Left renal cortex interstitium (tissue), 4 donors: ENCODE measurements at regions not wholly inside any gene's neighbourhood (a gene's known extent, or its start where the extent isn't known, plus 50 kb on each side); places are given as distances from the start of the nearest gene placed in this dataset.

Experiments used
- DNase-seq, 4 donors: peaks; one replicate each; pipeline ENCODE4 v3.0.0-alpha.2; 2013; ENCODE audit warnings: low read depth in 4 of 4, low spot score in 2 of 4, missing footprints in 1 of 4

DNA sequence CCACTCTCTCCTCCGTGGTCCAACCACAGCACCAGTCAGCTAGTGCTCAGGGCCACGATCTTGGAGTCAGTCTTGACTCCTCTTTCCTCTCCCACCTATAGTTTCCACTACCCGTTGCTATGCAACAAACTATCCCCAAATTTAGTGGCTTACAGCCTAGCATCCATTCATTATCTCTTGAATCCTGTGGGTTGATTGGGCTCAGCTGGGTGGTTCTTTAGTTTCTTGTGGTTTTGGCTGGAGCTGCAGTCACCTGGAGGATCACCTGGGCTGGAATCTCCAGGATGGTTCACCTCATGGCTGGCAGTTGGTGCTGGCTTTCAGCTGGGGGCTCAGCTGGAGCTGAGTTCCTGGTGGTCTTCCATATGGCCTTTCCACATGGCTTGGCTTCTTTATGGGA lies 149.9 kb downstream of the ASB1 start:
- DNase-seq, result no peak

DNA sequence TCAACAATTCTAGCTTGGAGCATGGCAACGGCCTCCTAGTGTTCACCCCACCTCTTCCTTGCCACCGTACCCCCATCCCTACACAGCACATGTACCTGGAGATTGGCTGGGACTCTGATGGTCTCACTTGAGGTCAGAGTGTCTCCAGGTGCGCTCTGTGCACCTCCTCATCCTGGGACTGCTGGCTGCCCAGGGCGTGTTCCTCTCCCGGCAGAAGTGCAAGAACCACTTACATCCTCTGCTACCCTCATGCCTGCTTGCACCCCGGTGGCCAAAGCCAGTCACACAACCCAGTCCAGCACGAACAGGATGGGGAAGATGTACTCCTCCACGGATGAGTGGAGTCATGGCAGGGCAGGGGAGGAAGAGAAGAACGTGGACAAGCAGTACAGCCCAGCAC lies 151.5 kb downstream of the ASB1 start:
- DNase-seq, result no peak

DNA sequence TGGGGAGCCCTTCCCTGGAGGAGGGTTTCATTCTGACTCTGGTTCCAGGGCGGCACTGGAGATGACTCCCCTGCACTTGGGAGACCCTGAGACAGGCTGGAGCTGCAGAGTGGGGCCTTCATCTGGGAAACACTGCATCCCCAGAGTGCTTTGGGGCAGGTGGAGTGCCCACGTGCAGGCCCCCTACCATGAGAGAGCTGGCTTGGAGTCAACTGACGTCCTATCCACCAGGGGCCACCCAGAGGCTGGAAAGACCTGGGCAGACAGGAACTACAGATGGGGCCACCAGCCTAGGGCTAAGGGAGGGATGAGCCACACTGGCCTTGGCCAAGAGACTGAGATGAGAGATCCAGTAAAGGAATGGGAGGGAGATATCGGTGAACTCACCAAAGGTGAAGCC lies 153.8 kb downstream of the ASB1 start:
- DNase-seq, result no peak

DNA sequence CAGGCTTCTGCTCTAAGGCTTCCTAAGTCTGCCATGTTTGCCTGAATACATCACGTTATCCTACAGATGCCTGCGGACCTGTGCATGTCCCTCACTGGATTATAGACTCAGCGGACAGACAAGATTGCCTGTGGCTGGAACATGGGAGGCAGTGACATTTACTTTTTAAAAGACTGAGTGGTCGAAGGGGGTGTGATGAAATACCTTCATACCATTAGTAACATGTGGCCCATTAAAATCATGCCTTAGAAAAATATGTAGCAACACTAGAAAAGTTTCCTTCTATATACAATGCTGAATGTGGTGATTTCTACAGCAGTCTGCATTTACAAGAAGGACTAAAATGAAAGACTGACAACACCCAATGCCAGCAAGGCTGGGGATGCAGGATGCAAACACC lies 154.4 kb downstream of the ASB1 start:
- DNase-seq, result no peak

DNA sequence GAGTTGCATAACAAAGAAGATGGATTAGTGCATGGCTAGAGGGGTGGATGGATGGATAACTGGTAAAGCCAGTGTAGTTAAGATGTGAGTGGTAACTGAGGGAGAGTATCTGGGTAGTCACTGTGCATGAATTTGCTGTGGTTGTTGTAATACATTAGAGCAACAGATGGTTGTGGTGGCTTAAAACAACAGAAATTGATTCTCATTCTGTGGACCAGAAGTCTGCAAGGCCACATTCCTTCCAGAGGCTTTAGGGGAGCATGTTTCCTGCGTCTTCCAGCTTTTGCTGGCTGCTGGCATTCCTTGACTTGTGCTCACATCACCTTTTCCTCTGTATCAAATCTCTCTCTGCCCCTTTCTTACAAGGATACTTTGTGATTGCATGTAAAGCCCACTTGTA lies 155.4 kb downstream of the ASB1 start:
- DNase-seq, result no peak

DNA sequence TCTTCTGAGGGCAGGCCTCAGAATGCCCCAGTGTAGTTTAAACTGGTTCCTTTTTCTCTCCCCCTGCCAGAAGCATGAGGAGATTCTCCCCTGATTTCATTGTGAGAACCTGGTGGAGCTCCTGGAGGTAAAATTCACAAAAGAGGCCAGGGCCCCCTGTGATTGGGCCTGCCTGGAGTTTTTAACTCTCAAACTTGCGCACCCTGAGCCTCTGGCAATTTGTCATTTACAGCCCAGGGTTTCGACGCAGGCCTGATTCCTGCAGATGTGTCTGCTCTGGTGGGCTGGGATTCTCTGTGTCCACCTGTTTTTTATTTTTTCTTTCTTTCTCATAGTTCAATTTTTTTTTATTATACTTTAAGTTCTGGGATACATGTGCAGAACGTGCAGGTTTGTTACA lies 157.9 kb downstream of the ASB1 start:
- DNase-seq, result no peak

DNA sequence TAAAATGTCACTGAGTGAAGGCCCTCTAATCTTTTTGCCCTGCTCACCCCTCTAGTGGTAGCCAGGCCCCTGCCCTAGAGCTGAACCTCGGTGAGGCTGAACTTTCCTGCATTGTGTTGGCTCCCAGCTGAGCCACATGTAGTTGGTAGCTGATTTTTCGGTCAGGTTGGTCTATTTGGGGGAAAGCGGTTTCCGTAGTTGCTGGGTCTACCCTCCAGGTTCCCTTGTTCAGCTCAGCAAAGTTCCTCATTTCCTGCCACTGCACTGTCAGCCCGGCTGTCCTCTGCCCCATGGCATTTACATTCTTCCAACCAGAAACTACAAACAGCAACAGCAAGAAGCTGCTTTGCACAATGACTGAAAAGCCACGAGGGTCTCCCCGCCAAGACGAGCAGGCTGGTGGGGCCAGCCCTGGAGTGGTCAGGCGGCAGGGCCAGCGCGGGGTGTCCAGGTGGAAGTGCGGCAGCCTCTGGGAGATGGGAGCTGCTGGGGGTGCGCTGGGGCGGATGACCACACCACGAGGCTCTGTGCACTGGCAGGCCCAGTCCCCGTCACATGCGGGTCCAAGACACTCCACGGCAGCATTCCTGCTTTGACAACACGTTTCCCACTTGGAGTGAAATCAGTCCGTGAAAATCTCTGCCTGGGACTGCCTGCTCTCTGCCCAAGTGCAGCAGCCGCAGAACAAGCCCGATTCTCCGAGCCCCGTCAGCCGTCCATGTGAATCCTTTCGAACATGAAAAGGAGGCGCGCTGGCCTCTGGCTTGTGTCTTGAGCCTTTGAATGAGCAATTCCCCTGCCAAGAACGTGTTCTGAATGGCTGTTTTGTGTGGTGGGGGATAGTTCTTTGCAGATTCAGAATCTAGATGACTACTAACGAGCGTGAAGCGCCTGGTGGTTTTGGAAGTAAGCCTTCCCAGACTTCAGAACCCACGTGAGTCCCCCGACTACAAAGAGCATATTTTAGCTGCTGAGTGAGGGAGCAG lies 159.4 kb downstream of the ASB1 start:
- DNase-seq, result no peak

DNA sequence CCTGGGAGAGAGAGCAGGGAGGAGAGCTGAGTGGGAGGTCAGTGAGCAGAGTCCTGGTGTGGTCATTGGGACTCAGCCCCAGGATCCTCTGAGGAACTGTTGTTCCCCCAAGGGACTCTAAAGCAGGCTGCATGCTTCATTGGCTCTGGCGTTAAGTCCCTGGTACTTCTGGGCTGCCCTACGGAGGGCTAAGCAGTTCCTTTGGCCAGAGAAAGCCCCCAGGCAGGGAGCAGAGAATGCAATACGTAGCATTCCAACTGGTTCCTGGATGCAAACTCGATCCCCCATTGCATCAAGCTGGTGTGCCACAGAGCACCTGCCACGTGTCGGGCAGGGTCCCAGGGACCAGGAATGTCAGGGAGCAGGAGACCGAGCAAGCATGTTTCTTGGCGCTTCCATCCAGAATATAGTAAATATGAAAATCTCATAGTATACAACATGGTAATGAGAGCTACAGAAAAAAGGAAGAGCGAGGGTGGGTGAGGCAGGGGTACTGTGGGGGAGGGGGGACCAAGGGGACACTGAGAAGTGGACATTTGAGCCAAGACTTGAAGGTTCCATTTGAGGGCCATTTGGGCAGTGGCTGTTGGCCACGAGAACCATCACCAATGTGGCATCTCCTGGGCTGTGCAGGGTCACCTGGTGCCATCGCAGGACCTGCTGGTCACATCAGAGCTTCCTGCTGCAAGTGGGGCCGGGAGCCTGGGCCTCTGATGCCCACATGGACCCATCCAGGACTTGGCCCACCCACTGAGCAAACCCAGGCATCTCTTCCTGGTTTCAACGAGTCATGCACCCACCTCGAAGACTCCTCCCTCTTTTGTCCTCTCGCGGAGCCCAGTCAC lies 160.4 kb downstream of the ASB1 start:
- DNase-seq, result no peak

DNA sequence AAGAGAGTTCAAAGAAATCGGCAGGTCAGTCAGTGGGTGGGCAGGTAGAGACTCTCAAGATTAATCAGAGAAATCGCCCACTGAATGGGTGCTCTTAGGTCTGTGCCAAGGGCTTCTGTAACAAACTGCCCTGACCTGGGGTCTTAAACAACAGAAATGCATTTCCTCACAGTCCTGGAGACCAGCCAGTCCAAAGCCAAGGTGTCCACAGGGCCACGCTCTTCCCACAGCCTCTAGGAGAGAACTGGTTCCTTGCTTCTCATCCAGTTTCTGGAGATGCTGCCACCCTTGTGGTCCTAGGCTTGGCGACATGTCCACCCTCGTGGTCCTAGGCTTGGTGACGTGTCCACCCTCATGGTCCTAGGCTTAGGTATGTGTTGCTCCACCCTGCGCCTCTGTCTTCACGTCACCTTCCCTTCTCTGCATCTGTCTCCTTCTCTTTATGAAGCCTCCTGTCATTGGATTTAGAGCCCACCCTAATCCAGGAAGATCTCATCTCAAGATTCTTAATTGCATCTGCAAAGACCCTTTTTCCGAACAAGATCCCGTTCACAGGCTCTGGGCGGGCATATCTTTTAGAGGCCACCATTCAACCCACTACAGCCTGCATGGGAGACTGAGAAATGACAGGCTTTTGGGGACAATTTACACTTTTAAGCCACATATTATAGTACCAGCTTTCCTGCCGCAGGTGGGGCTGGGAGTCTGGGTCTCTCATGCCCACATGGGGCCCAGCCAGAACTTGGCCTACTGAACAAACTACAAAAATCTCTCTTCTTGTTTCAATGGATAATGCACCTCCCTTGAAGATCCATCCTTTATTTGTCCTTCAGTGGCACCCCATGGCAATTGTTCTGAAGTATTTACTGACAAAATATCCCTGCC lies 161.3 kb downstream of the ASB1 start:
- no peak for DNase-seq

DNA sequence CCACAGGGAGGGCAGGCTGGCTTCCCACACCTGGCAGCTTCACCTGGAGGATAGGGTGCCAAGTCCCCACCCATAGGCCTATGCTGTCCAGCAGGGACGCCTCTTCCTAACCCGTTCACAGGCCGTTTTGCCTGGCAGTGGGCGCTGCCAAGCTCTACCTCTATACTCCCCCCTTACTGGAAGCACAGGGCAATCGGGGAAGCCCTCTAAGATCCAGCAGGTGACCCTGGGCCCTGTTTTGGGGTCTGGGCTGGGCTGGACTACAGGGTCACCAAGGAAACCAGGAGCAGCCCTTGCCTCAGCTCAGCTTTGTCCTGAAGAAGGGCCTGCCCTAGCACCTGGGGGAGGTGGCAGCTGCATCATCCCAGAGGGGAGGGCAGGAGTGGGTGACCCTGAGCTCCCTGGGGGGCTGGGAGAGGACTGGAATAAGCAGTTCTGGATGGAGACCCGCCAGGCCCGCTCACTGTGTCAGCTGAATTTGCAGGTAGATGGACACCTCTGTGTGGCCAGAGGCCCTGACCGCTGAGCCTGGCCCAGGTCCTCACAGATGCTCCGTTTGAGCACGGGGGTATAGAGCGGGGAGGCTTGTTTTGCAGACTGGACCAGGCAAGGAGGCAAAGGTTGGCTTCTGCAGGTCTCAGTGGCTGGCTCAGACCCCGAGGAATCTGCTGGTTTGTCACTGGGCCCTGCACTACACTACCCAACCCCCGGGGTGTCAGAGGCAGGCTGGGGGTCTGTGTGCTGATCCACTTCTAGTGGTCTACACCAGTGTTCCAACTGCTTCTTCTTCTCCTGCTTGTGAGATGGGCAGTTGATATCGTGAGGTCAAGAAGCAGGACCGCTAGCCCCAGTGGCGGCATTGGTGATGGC lies 163.1 kb downstream of the ASB1 start:
- no peak for DNase-seq

DNA sequence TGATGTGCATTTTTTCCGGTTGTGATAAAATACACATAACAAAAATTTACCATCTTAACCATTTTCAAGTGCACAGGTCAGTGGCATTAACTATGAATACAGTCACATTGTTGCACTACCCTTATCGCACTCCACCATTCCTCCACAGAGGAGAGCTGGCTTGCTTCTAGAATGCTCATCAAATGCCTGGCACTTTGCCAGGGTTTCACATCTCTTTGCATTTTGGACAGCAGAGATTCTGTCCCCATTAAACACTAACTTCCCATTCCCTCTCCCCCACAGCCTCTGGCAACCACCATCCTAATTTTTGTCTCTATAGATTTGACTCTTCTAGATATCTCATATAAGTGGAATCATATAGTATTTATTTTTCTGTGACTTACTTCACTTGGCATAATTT lies 165.0 kb downstream of the ASB1 start:
- no peak for DNase-seq

DNA sequence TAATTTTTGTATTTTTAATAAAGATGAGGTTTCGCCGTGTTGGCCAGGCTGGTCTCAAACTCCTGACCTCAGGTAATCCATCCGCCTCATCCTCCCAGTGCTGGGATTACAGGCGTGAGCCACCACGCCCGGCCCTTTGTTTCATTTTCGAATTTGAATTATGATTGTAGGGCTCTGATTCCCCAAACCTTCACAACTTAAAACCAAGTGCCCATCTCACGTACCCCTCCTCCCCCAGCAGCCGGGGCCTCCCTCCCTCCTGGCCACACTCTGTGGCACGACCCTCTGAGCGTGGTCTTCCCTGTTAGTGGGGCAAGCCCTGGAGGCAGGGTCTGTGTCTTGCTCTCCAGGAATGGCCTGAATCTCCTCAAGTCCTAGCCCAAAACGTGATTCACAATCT lies 166.5 kb downstream of the ASB1 start:
- no peak for DNase-seq

DNA sequence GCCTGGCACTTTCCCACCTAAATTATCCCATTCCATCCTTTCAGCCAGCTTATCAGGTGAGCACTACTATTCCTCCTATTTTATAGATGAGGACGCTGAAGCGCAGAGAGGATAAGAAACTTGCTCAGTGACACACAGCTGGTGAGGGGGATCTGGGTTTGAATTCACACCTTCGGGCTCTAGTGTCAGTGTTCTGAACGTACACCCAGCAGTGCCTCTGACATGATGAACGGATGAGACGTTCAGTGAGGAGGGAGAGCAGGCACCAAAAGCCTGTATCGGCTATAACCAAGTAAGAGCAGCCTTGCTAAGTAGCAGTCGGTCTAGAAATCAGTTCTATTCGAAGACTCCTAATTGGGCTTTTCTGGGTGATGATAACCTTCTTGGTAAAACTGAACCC lies 167.0 kb downstream of the ASB1 start:
- DNase-seq, result no peak

DNA sequence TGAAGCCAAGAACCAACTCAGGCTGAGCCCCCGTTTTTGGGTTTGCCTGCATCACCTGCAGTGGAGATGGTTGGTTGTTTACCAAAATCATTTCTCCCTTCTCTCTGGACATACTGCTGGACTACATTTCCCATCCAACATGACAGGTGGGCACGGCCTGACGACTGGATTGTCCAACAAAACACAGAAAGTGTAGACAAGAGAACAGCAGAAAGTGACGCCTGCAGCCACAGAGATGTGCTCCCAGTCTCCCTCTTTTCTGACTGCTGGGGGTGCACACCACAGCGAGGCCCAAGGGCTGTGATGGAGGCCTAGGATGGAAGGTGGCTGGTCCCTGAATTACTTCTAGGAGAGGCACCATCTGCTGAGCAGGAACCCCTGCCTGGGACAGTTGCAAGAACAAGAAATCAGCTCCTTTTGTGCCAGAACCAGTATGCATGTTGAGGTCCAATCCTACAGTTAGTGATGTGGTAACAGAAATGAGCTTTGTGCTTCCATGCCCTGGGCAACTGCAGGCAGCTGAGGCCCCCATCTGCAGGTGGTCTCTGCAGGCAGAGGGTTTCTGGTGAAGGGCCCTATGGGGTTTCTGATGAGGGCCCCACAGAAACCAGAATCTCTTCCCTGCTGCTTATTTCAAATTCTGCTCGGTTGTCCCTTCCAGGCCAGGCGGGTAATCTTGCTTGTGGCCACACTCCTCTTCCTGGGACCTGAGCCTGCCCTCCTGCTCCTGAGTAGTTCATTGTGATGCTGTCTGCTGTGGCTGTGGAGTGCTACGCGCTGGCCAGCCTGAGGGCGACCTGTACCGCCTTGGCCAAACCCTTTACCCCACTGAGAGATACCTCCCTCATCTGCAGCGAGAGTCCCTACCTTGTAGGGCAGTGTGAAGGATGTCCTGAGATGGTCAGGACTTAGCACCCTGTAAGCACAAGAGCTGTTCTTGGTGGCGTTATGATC lies 168.3 kb downstream of the ASB1 start:
- DNase-seq, result no peak

DNA sequence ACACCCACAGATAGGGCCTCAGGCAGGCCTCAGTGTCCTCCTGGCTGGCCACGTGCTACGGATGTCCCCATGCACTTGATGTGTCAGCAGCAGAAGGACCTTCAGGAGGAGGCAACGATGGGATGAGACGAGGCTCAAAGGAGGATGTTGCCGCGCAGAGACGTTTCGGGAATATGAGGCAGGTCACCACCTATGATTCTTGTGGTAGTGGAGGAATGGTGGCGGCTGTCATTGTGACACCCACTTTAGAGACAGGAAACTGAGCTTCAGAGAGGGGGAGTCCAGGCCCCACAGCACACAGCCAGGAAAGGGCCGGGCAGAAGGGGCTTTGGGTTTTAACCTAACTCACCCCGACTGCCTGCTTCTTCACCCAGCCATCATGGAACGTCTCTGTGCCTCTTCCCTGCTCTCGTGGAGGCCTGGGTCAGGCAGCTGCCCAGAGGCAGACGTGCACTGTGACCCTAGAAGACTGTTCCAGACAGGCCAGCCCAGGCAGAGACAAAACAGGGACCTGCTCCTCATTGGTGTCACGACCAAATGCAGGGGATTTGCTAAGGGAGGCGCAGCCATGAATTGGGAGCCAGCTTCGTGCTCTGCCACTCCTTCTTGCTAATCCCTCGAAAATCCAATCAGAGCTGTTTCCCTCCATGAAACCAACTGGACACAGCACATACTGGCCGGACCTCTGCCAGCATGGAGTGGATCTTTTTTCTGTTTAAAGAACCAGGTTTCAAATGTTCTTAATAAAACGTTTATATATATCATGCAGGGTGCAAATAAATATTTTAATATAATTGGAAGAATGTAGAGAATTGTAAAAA lies 169.2 kb downstream of the ASB1 start:
- no peak for DNase-seq

DNA sequence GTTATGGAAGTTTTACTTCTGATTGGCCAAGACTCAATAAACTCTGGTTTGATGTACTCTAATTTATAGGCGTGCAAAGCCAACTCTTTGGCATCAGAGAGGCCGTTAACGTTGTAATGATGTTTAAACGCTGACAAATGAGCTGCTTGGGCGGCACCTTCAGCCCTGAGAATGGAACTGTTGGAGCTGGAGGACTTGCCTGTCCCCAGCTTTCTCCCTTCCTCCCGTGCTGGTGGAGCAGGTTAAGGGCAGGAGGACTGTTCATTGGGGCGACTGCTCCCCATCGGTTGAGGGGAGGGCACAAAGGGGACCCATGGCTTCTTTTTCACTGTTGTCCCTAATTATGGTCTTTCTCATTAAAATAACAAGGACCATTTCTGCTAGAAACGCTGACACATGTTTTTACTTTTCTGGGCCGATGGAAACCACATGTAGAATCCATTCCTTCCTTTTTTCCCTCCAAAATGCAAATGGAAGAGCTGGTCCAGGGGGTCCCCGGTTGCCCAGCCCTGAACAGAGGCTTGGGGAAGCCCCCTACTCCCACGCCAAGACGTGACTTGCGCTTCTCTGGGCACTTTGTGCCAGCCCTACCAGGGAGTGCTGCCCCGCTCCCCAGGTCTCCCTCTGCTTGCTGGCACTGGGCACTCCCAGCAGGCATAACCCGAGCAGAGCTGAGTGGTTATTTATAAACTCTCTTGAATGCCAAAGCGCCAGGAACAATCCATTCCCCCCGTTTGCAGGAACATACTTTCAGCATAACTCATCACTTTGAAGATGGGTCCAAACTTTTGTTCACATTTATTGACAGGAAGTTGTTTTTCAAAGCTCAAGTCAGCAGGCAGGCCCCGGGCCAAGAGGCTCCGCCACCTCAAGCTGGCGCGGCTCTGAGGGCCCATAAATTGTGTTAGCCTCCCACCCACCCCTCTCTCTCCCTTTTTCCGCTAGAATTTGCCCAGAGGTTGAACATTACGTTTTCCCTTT lies 170.1 kb downstream of the ASB1 start:
- DNase-seq, result peak; percentile 2 to 40 (median 23)
